Sigmoid colon (tissue), 4 donors: ENCODE measurements at regions not wholly inside any gene's neighbourhood (a gene's known extent, or its start where the extent isn't known, plus 50 kb on each side); places are given as distances from the start of the nearest gene placed in this dataset.

ENCODE experiments used
- EP300 ChIP-seq, 4 donors: sonication (generic); formaldehyde crosslinking; IDR thresholded peaks; one replicate each; pipeline ENCODE4 v1.6.1; 2017; ENCODE audit warnings: antibody characterized with exemption in 4 of 4
- TF ChIP-seq, protein P1 (sequence below), 4 experiments: fragments of 450-650 bp in 3 of 4; fragments of 200-600 bp in 1 of 4; IDR thresholded peaks; one replicate each; pipeline ENCODE4 v1.5.1; 2016 to 2019; ENCODE audit warnings: antibody characterized with exemption in 4 of 4, mild to moderate bottlenecking in 3 of 4, moderate library complexity in 2 of 4

DNA sequence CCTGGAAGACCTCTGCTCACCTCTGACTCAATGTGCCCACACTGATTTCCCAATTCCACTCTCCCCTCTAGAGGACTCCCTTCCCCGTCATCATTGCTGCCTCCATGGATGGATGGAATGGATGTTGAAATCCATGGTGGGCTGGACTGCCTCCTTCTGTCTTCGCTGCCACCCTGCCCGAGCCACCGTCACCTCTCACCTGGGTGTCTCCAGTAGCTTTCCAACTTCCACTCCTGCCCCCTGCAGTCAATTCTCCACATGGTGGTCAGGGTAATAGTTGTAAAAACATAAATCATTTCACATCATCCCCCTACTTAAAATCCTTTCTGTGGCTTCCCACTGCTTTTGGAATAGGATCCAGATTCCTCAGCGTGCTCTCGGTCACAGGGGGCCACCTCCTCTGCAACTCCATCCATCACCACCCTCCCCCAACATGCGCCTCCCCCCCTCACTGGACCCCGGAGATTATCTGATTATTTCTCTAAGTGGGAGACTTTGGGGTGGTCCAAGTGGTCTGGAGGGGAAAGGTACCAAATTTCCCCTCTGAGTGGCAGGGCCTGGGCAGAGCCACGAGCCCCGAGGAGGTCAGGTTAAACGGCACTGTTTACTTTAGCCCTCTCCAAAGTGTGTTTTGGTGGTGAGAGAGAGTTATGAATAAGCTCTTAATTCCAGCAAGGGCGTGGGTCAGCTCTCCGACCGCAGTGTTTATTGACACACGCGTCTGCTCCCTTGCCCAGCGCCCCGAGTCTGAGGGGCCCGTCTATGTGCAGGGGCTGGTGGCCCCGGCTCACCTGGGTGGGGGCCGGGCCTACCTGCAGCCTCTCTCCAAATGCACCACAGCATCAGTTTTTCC, 313.7 kb downstream of the MN1 start:
- TF ChIP-seq, protein P1, sequence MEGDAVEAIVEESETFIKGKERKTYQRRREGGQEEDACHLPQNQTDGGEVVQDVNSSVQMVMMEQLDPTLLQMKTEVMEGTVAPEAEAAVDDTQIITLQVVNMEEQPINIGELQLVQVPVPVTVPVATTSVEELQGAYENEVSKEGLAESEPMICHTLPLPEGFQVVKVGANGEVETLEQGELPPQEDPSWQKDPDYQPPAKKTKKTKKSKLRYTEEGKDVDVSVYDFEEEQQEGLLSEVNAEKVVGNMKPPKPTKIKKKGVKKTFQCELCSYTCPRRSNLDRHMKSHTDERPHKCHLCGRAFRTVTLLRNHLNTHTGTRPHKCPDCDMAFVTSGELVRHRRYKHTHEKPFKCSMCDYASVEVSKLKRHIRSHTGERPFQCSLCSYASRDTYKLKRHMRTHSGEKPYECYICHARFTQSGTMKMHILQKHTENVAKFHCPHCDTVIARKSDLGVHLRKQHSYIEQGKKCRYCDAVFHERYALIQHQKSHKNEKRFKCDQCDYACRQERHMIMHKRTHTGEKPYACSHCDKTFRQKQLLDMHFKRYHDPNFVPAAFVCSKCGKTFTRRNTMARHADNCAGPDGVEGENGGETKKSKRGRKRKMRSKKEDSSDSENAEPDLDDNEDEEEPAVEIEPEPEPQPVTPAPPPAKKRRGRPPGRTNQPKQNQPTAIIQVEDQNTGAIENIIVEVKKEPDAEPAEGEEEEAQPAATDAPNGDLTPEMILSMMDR (IDR thresholded peaks at IDR 0.05), result no peak
- no peak for TF ChIP-seq EP300 (IDR thresholded peaks at IDR 0.05)
